GM19395 (cell line): ENCODE measurements at regions not wholly inside any gene's neighbourhood (a gene's known extent, or its start where the extent isn't known, plus 50 kb on each side); places are given as distances from the start of the nearest gene placed in this dataset.

Experiments
- ATAC-seq: cut with Tn5 transposase; IDR thresholded peaks from one replicate; pipeline ENCODE4 v1.9.1; 2021; ENCODE audit warnings: mild to moderate bottlenecking, moderate library complexity; ENCODE audit not compliant: unreplicated experiment

DNA sequence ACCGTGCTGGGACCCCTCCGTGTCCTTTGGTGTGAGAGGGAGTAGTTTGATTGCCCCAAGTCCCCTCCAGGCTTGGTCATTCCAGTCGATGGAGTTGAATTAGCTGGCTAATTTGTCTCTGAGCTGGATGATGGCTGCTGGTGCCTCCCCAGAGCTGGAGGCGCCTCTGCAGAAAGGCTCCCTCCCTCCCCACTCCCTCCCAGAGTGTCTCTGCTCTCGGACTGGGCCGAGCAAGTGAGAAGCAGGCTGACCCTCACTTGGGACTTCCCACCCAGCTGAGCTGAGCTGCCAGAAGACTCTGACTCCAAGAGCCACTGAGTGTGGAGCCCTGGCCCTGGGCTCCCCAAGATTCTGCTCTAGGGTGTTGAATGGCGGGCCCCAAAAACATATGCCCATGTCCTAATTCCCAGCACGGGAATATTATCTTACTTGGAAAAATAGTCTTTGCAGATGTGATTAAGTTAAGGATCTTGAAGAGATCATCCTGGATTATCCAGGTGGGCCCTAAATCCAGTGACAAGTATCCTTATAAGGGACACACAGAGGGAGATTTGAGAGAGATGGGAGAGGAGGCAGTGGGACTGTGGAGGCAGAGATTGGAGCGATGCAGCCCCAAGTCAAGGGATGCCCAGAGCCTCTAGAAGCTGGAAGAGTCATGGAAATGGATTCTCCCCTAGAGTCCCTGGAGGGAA, 60.7 kb upstream of the TLE3 start:
- no peak for ATAC-seq

DNA sequence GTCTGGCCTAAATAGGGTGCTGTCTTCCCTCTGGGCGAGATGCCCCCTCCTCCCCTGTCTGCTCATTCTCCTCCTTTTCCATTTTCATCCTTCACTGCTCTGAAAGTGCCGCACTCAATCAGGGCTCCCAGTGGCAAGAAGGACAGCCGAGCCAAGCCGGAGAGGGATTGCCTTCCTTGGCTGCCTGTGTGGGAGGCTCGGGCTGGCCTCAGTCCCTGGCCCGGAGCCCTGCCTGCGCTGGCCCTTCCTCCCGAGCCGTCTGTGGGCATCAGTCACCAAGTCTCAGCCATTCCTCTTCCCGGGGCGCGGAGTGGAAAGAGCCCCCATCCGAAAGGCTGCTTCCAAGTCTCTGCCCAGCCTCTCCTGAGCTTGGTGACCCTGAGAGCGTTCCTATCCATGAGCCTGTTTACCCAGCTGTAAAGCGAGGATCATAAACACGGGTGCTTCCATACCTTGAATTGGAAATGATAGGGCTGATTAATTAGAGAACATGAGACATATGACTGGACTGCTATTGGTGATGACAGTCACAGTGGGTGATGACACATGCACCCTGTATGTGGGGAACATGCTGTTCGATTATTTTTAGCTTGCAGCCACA, 59.1 kb upstream of the TLE3 start:
- no peak for ATAC-seq

DNA sequence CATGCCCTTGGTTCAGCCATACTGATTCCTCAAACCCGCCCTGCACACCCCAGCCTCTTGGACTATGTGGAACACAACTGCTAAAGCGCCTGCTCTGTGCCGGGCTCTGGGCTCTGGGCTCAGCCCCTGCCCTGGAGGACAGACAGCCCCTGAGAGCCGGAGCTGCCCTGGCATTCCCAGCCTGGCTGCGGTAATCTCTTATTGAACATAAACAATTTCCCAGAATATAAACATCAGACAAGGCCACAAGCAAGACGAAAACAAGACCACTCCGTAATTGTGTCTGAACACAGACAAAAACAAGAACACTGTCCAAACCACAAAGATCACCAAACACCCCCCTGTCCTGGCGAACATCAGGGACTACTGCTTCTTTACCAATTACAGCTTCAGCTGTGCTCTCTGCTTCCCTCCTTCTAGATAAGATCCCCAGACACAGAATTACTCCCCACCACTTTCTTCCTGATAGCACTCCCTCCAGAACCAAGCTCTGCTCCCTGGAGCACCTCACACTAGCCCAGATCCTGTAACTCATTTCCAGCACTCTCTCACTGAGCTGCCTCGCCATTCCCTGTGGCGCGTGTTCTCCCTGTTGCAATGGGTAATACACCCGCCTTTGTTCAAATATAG, 57.1 kb upstream of the TLE3 start:
- ATAC-seq = no peak

DNA sequence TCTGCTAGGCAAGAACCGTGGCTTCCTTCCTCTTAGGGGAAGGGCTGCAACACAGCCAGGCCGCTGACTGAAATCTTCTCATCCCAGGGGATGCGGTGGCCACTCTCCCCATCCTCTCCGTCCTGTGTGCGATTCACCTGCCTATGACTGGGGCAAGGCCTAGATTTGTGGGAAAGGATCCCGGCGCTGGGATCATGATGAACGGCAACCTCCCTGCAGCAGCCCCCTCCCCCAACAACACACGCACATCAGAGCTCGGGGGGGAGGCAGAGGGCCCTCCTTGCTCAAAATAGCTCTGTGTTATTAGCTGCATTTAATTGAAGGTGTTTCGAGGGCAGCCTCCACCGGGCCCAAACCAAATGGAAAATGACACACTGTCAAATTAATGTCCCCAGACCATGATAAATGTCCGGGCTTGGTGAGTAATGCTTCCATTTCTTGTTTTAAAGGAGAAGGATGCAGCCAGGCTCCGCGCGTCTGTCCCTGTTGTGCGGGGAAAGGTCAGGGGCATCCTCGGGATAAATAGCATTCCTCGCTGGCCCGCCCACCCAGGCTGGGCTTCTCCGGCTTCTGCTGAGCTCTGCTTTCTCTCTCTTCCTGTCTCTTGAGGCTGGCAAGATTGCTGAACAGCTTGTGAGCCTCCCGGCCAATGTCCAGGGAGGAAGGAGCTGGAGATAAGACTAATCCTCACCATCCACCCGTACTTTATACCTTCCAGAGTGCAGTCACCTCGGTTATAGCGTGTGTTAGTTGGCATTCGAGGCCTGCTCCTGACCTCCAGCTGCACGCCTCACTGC, 56.4 kb upstream of the TLE3 start:
- no peak for ATAC-seq

DNA sequence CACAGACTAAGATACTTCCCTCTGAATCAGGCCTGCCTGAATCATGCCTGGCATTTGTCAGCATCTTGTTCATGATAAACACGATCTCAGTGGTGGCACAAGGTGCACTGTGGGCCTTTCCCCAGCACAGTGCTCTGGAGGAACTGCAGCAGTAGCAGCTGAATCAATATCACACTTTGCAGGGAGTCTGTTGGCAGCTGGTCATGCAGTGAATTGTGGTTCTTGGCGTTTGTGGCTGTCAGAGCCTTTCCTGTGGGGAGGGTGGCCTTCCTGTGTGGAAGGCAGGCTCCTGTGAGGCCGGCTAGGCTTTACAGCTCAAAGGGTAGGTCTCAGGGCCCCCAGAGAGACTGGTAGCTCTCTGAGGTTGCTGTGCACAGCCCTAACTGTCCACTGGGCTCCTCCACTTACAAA, 54.4 kb upstream of the TLE3 start:
- no peak for ATAC-seq

DNA sequence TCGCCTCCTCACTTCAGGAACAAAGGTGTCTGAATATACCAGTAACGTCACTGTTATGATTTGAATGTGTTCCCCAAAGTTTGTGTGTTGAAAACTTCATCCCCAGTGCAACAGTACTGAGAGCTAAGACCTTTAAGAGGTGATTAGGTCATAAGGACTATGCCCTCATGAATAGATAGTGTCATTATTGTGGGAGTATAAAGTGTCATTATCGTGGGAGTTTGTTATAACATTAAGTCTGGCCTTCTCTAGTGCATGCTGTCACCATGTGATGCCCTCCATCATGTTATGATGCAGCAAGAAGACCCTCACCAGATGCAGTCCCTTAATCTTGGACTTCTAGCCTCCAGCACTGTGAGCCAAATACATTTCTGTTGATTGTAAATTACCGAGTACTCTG, 53.7 kb upstream of the TLE3 start:
- no peak for ATAC-seq

DNA sequence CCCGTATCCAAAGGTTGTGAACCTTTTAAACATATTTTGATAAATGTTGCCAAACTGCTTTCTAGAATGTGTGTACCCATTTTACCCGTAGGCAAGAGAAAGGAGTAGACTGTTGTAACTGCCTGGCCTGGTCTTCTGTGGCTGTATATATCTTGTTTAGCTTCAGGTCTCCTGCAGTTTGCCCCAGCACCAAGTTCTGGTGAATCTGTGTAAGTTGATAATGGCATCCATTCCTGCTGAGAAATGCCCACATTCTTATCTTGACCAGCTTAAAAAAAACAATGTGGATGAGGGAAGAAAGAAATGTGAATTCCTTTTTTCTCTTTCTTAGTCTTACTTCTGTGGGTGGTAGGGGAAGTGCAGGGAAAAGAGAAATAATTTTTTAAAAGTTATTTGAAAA, 53.3 kb upstream of the TLE3 start:
- ATAC-seq = no peak

DNA sequence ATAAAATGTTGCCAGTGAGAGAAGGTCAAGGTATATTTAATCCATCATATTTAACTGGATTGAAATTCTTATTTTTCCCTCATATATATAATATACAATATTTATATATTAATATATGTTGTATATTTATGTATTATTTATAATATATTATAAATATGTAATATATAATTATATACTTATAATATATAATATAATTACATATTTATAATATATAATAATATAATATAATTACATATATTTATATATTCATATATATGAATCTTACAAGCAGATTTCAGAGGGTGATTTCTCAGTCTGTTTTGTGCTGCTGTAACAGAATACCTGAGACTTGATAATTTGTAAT, 52.7 kb upstream of the TLE3 start:
- no peak for ATAC-seq

DNA sequence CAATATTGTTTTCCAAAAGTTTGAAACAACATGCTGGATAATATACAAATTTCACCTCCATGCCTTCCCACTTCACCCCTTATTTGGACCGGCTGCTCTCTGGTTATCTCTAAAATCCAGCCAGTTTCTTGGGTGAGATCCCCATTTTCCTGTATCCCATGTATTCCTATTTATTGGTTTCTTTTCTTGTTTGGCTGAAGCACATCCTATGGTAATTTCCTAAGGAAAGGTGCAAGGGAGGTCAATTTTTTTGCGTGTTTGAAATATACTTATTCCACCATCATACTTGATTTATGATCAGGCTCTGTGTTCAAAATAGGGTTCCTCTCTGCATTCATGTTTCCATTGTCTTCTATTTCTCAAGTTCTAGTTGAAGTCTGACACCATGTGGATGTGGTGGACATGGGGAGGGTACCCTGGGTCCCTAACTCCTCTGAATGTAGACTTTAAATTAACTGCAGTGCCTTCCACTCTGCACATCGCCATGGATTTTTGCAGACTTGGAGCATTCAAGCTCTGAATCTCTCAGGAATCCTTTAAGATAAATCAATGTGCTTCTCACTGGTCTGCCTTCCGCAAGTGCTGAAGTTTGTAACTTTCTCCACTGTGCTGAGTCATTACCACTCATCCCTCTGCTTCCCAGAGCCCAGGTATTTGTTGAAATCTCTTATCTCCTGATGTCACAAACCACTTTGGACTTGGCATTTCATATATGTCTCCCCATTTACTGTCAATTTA, 52.1 kb upstream of the TLE3 start:
- no peak for ATAC-seq

DNA sequence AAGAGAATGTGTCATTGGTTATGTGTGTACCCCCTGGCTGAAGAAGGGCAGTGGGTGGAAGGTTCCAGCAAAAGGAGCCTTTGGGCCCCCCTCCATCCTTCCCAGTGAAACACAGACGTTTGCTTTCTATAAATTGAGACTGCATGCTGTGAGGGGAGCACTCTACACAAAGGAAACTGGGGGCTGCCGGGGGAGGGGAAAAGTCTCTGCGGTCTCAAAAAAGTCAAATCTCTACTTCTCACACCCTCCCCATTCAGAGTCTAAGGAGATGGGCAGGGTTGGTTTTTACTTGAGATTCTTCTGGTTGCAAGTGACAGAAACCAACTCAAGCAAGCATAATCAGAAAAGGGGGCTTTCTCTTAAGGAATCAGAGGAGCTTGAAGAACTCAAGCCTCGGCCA, 50.1 kb upstream of the TLE3 start:
- no peak for ATAC-seq
